ENCODE measurements at regions not wholly inside any gene's neighbourhood (a gene's known extent, or its start where the extent isn't known, plus 50 kb on each side); places are given as distances from the start of the nearest gene placed in this dataset.
"Not testable (repeated sequence)": the region's sequence is repeated elsewhere in the genome, so short reads cannot be mapped to it uniquely, and the experiment has no call there.

DNA sequence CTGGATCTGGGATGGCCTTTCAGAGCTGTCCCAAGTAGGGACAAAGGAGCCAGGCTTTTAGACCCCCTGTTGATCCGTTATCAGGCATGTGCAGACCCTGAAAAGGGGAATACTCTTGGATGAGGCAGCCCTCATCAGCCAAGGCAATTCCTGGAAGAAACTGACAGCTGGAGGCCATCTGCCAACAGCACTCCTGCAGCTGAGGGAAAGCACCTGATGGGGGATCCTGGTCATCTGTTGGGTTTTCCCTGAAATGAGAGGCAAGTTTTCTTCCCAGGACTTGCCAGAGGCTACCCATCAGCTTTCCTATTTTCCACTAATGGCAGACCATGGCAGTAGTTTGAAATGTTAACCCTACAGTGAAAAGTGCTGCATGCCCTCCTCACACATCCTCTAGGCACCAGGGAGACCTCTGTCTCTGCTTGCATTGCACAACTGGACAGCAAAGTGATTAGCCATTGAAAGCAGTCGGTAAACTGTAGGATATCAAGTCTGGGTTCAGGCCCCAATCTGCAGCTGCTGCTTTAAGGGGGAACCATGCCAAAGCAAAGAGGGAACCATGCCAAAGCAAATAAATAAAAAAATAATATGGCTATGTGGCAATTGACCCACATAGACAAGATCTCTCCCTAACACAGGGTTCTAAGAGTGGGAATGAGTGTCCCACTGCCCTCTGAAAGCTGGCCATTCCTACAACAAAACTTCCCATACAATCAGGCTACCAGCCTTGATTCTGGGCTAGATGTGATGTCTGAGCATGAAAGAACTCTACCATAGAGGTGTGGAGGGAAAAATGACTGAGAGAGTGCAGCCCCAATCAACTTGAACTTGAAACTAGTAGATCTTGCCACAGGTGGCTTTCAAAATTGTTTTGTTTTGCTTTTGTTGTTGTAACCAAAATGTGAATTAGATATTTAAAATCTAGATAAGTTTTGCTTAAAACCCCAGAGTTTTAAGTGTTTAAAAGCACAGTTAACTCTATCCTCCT lies 232.0 kb upstream of the STT3B start:
- DNase-seq, result no peak

DNA sequence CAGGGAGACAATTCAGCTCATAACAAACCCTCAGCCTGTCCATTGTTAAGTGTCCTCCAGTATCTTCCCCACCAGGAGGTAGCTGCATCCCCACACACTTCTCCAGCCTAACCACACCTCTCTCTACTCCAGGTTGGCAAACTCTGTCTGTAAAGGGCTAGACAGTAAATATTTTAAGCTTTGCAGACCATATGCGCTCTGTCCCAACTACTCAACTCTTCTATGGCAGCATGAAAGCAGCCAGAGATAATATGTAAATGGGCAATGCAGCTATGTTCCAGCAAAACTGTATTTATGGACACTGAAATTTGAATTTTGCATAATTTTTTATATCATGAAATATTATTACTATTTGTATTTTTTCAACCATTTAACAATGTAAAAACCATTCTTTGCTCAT lies 230.4 kb upstream of the STT3B start:
- DNase-seq, result no peak

DNA sequence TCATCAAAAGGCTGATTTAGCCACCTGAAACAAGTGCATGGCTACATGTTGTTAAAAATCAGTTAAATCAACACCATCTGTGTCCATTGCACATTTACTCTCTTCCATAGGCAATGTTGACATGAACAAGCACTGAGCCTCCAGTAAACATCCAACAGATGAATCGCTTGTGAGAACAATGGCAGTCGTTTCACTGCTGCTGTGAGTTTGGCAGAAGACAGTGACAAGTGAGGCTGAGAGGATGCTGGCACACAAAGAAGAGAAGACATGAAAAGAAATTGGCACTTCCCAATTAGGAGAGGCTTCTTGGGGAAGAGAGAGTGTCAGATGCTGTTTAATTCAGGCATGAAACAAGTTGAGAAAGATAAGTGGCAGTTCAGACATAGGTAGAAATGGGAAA lies 227.4 kb upstream of the STT3B start:
- no peak for DNase-seq

- no peak for DNase-seq
These were observed 225.5 kb upstream of the STT3B start for GRCh38 chr3:31307131-31307785.

- DNase-seq, result no peak
These were observed 221.2 kb upstream of the STT3B start for GRCh38 chr3:31311559-31311958.

DNA sequence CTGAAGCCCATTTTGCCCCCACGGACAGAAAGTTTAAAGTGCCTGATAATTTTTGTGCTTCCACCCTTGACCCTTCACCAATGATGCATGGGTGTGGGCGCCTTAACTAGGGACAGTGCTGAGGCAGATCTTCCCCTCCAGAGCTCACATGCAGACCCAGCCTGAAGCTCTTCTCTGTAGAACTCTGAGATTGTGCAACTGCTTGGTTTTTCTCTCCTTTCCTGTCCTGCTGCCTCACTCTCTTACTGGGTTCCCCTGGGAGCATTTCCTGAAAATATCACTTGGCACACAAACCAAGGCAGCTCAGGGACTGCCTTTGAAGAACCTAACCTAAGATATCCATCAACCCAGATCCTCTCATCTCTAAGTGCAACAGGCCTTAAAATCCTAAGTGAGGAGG lies 220.3 kb upstream of the STT3B start:
- no peak for DNase-seq

DNA sequence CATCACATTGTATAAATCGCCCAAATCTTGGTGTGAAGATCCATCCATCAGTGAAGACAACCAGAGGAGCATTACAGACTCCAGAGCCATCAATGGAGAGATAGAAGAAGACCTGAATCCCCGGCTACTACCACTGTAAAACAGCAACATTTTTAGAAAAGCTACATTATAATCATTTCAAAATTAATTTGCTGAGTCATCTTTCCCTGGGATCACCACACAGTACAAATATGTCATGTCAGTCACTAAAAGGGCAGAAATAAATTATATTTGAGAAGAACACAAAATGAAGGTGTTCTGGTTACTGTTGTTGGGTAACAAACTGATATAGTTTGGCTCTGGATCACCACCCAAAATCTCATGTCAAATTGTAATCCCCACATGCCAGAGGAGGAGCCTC lies 218.5 kb upstream of the STT3B start:
- no peak for DNase-seq

DNA sequence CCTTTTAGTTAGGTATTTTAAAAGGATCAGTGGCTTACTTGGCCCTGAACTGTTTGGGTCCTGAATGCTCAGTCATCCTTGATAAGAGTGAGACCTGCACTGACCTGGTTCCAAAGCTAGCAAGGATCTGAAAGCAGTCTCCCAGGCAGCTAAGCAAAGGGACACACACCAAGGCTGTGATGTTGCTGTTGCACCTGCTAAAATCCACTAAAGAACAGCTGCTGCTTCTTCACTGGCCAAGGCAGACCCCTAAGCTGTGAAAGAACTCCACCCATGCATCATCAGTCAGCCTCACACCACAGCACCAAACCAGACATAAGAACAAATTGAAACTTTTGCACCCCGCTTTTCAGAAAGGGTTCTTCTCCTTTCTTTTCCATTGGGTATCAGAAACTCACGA lies 213.4 kb upstream of the STT3B start:
- DNase-seq, result no peak

DNA sequence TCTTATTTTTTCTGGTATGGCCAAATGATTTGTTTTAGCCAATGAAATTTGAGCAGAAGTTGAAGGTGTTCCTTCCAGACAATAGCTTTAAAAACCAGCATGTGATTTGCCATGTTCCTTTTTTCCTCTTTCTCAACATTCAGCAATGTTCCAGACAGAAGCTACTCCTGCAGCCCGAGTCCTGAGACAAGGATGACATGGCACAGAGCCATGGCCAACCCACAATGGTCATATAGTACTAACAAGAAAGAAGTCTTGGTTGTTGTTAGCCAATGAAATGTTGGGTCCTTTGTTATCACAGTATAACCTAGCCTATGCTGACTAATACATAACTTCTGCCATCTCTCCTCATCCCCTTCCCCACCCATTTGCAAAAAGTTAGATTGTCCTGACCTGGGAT lies 211.1 kb upstream of the STT3B start:
- DNase-seq, result no peak

DNA sequence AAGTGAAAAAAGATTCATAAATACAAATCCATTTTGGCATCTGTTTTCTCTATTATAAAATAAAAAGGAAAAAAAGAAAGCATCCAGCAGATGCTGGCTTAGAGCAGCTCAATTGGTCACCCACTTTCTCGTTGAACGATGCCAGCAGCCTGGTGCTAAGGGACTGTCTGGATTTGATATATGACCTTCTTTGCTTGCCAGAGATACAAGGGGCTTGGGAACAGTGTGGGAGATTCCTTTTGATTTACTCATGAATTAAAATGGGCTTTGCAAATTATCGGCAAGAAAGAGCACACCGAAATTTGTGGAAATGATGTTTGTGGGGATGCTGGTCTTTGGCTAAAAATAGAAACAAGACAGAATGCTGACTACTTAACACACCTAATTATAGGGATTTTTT lies 210.3 kb upstream of the STT3B start:
- DNase-seq, result no peak

DNA sequence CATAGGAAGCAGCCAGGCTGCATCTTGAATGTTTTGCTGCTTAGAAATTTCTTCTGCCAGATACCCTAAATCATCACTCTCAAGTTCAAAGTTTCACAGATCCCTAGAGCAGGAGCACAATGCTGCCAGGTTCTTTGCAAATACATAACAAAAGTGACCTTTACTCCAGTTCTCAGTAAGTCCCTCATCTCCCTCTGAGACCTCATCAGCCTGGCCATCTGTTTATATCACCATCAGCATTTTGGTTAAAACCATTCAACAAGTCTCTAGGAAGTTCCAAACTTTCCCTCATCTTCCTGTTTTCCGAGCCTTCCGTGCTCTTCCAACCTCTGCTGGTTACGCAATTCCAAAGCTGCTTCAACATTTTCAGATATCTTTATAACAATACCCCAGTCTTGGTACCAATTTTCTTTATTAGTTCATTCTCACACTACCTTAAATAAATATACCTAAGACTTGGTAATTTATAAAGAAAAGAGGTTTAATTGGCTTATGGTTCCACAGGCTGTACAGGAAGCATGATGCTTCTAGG lies 204.8 kb upstream of the STT3B start:
- not testable (repeated sequence) for DNase-seq

DNA sequence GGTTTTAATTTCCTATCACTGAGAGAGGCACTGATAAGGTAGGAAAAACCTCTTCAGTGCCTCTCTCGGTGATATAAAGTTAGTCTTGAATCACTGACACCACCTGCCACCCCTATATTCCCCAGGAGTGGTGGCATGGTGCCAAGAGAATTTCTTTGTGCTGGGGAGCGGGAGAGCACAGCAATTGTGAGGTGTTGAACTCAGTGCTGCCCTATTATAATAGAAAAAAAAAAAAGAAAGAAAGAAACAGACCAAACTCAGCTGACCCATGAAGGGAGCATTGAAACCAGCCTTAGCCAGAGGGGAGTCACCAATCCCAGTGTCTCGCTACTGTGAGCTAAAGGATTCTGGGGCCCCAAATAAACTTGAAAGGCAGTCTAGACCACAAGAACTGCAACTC lies 201.4 kb upstream of the STT3B start:
- no peak for DNase-seq

DNA sequence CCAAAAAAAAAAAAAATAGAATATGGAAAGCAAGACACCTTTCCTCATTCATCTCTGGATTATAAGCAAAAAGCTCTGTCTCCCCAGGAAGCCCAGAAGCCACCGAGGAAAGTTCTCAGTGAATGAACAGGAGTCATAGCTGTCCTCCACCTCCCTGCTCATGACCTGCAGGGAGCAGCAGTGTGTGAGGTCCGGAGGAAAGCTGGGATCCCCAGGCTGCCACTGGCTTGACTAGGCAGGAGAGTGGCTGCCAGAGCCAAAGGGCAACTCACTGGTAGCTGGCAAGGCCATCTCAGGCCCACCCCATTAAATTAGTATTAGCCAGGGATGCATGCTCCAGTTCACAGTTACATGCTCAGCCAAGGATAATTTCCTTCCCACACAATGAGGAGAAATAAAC lies 191.6 kb upstream of the STT3B start:
- no peak for DNase-seq

DNA sequence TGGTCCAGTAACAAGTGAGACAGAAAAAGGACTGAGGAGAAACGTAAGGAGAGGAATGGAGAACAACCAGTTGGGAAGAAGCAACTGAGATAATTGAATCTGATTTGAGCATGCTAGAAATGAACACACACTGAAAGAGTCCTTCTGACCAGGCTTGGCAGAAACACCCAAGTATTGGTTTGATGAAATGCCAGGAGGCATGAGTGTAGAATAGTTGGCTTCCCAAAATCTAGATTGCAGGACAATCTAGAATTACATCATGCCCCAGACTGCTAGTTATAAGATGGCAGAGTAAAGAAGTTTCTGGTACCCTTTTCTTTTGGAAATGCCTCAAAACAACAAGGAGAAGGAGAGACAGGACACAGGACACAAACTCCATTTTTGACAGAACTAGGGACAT lies 189.7 kb upstream of the STT3B start:
- DNase-seq, result no peak

GRCh38 chr3:31345581-31345980 lies 187.1 kb upstream of the STT3B start:
- no peak for DNase-seq

GRCh38 chr3:31346542-31346979 lies 186.2 kb upstream of the STT3B start:
- no peak for DNase-seq

DNA sequence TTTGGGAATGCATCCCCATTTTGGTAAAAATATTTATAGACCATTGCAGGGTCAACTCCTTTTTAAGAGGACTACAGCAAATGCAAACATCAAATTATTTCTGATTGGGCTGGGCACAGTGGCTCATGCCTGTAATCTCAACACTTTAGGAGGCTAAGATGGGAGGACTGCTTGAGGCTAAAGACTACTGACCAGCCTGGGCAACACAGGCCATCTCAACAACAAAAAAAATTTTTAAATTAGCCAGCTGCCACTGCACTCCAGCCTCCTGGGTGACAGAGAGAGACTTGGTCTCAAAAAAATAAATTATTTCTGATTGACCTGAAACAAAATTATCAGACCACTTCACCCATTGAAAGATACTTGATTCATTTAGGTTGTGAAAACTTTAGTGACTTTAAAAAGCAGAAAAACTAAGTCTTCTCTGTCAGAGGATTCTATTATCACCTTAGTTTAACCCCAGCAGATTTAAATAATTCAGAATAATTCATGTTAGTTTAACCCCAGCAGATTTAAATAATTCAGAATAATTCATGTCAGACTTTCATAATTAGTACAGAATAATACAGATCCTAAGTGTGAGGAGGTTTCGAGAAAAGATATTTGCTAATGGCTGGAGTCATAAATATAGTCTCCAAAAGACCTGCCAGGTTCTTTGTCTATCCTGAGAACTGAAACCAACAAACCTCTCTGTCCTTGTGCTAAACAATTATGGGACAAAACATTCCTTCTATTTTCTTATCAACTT lies 183.6 kb upstream of the STT3B start:
- no peak for DNase-seq

GRCh38 chr3:31350307-31350706 lies 182.4 kb upstream of the STT3B start:
- DNase-seq, result no peak

DNA sequence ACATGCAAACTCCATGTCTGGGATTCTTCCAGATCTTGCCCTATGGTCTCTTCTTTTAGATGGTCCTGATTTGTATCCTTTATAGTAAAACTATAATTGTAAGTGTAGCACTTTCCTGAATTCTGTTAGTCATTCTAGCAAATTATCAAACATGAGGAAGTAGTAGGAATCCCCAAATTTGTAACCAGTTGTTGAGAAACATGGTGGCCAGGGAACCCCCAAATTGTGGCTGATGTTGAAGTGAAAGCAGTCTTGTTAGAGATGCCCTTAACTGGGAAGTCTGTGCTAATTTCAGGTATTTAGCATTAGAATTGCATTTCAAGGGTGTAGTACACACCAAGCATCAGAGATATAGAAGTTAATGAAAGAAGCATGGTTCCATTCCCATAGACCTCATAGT lies 180.4 kb upstream of the STT3B start:
- no peak for DNase-seq

GRCh38 chr3:31353166-31353565 lies 179.6 kb upstream of the STT3B start:
- no peak for DNase-seq

GRCh38 chr3:31354373-31354772 lies 178.4 kb upstream of the STT3B start:
- no peak for DNase-seq

- no peak for DNase-seq
These were observed 176.9 kb upstream of the STT3B start for GRCh38 chr3:31355807-31356206.

DNA sequence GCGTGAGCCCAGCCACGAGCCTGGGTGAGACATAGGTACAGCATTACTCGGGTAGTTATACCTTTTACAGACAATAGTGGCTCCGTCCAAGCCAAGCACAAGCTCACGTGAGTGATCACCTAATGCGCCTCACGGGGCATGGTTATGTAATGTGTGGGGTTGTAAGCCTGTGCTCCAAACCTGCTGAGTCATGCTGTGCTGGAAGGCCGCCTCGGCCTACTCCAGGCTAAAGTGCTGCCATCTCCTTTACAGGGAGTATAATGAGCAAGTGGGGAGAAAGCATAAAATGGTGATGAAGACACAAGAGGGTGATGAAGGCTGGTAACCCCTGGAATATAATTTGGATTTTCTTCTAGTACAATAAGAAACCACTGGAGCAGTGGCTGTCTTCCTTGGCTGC lies 175.8 kb upstream of the STT3B start:
- no peak for DNase-seq

Measured in activated CD4-positive, alpha-beta T cell treated with anti-CD3 and anti-CD28 coated beads, Interleukin-2, amount 50 U/mL, for 1 hour (primary cell).